ENCODE measurements at regions not wholly inside any gene's neighbourhood (a gene's known extent, or its start where the extent isn't known, plus 50 kb on each side); places are given as distances from the start of the nearest gene placed in this dataset.

DNA sequence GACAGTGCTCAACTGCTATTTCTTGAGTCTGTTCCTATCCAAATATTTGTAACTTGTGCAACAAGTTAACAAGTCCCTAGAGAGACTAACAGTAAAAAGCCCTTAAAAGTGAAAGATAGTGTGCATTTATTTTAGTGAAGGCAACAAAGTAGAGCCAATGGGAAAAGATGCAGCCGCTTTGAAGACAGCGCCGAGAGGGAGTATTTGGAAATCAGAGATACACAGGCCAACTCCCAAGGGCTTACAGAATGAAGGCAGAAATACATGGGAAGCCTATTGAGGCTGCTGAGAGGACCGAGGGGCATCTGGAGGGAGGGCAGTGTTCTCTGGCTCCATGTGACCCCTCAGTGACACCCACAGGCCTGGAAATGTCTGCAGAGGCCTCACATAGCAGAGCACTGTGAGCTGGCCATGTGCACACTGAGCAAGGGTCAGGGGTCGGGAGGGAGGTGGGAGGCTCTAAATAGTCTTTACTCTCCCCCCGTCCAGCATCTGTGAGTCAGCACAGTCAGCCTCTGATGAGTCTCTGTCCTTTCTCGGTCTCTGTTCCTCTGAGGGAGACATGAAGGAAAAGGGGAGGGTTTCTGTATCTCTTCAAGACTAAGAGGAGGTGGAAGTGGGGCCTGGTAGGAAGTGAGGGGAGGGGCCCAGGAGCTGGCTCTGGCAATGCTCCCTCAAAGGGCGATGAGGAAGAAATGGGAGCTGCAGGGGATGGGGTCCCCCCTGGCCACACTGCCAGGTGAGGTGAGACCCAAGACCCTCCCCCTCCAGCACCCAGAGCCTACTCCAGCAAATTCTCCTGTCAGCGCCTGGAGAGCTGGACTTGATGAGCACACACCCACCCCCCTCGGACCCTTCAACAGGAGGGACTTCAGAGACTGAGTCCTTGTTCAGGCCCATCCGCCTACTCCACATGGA is 133.6 kb downstream of the SP3 start:
- no peak for TF ChIP-seq POLR2A (IDR thresholded peaks at IDR 0.05)
- TF ChIP-seq CTCF (IDR thresholded peaks at IDR 0.05) = no peak

Data from right lobe of liver (tissue), 4 donors.